ENCODE measurements at regions not wholly inside any gene's neighbourhood (a gene's known extent, or its start where the extent isn't known, plus 50 kb on each side); places are given as distances from the start of the nearest gene placed in this dataset.
A peak's percentile ranks its signal among the peaks of the same experiment; 100 is the strongest.
"Not testable (repeated sequence)": the region's sequence is repeated elsewhere in the genome, so short reads cannot be mapped to it uniquely, and the experiment has no call there.

- DNase-seq; in situ Hi-C loops (cut with MboI; ENCODE audit: low pct_unique_long_range_greater_than_20kb, low sequenced_read_pairs): not testable (repeated sequence)
Measured at GRCh38 chrX:123788193-123788592, 55.3 kb upstream of the THOC2 start.

GRCh38 chrX:123788744-123789143 lies 55.9 kb upstream of the THOC2 start:
- in situ Hi-C loops (cut with MboI; ENCODE audit: low pct_unique_long_range_greater_than_20kb, low sequenced_read_pairs): no loop called here
- DNase-seq: no peak

GRCh38 chrX:123797543-123798447 lies 62.1 kb upstream of the XIAP start:
- no peak for DNase-seq

GRCh38 chrX:123798706-123799430 lies 61.0 kb upstream of the XIAP start:
- DNase-seq; in situ Hi-C loops (cut with MboI; ENCODE audit: low pct_unique_long_range_greater_than_20kb, low sequenced_read_pairs): not testable (repeated sequence)

More at GRCh38 chrX:123797543-123798447, 62.1 kb upstream of the XIAP start:
- in situ Hi-C loops (cut with MboI; ENCODE audit: low pct_unique_long_range_greater_than_20kb, low sequenced_read_pairs): no loop called here

- DNase-seq: no peak
- in situ Hi-C loops (cut with MboI; ENCODE audit: low pct_unique_long_range_greater_than_20kb, low sequenced_read_pairs): no loop called here
Measured at GRCh38 chrX:123801901-123802300, 58.0 kb upstream of the XIAP start.

- in situ Hi-C loops (cut with MboI; ENCODE audit: low pct_unique_long_range_greater_than_20kb, low sequenced_read_pairs): no loop called here
- peak; percentile 90 for DNase-seq
Measured at GRCh38 chrX:123803331-123803983, 56.4 kb upstream of the XIAP start.

GRCh38 chrX:123803984-123804365 lies 55.9 kb upstream of the XIAP start:
- in situ Hi-C loops (cut with MboI; ENCODE audit: low pct_unique_long_range_greater_than_20kb, low sequenced_read_pairs); DNase-seq: not testable (repeated sequence)

- no peak for DNase-seq
- in situ Hi-C loops (cut with MboI; ENCODE audit: low pct_unique_long_range_greater_than_20kb, low sequenced_read_pairs): no loop called here
Measured at GRCh38 chrX:123807835-123808416, 51.9 kb upstream of the XIAP start.

GRCh38 chrX:123809854-123810375 lies 49.9 kb upstream of the XIAP start:
- in situ Hi-C loops (cut with MboI; ENCODE audit: low pct_unique_long_range_greater_than_20kb, low sequenced_read_pairs): no loop called here
- no peak for DNase-seq

Data from KBM-7 (cell line).